BJ (cell line): ENCODE measurements at regions not wholly inside any gene's neighbourhood (a gene's known extent, or its start where the extent isn't known, plus 50 kb on each side); places are given as distances from the start of the nearest gene placed in this dataset.

Source experiments
- CTCF ChIA-PET: fragments of 350-600 bp; formaldehyde crosslinking; extraction: SDS; loops from one replicate; lab custom pipeline; 2021; ENCODE audit warnings: antibody characterized with exemption, inconsistent platforms; lab: Yijun Ruan, JAX
- POLR2A ChIA-PET: fragments of 300-600 bp; sonication (Branson Sonifier 250); formaldehyde crosslinking; extraction: SDS; loops from one replicate; lab custom pipeline; 2021; ENCODE audit warnings: antibody characterized with exemption; lab: Charles Lee
- DNase-seq: peaks from one replicate; pipeline ENCODE4 v3.0.0-alpha.2; 2011; ENCODE audit warnings: low read depth
- H3K27me3 ChIP-seq: 2 replicates; pipeline ENCODE4 v1.6.0; 2011; ENCODE audit warnings: low read length; ENCODE audit not compliant: control insufficient read depth, insufficient read depth
- H3K36me3 ChIP-seq: 2 replicates; pipeline ENCODE4 v1.5.1; 2011; ENCODE audit warnings: low read length; ENCODE audit not compliant: control insufficient read depth, insufficient read depth
- H3K4me3 ChIP-seq: 2 replicates; pipeline ENCODE4 v1.5.1; 2011; ENCODE audit warnings: low read depth, mild to moderate bottlenecking, control low read depth, low read length
- CTCF ChIP-seq: IDR thresholded peaks from 2 replicates; pipeline ENCODE4 v1.5.1; 2011; ENCODE audit warnings: low read depth, mild to moderate bottlenecking, control low read depth, inconsistent platforms, low read length, moderate library complexity; ENCODE audit not compliant: insufficient read depth

- CTCF ChIA-PET, result no interaction called here
- DNase-seq, result no peak
- H3K27me3 ChIP-seq, result no peaks in the 10 kb centered on the region
Measured at GRCh38 chr1:172900376-172900997, 150.3 kb downstream of the TNFSF18 start.

DNA sequence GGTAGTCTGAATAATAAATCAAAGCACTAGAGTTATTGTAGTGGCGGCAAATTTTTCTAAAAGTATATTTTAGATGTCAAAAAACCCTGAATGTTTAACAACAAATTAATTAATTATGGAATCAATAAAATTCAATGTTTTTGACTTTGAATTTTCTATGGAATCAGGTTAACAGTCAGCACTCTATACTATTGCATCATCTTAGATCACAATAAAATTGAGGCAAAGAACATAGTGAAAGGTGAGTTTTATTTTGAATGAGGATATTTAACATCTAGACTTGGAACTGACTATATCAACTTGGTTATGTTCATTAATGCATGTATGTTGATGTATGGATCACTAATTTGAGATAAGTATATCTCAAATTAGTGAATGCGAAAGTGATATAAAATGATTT is 148.5 kb downstream of the TNFSF18 start:
- no peak for TF ChIP-seq CTCF
- ChIA-PET POLR2A (interaction anchor here (0.7 to 1.2 kb wide), 3 partner anchors 50 to 91 kb away, joined by 3 to 5 read pairs (median 4); no protein-coding TSS in a partner anchor), CTCF (interaction anchor here (0.9 to 1.7 kb wide), 2 partner anchors 38 to 53 kb away, joined by 4 read pairs; no protein-coding TSS in a partner anchor)
- DNase-seq, result no peak
- Histone ChIP-seq H3K36me3 (no peaks in the 10 kb centered on the region), H3K4me3 (no peak overlapping the region), H3K27me3 (no peaks in the 10 kb centered on the region)

More at GRCh38 chr1:172900376-172900997, 150.3 kb downstream of the TNFSF18 start:
- TF ChIP-seq CTCF, result no peak
- POLR2A ChIA-PET, result no interaction called here
- Histone ChIP-seq H3K36me3 (no peaks in the 10 kb centered on the region), H3K4me3 (no peak overlapping the region)

- H3K27me3 ChIP-seq, result no peaks in the 10 kb centered on the region
- ChIA-PET CTCF (interaction anchor here (0.7 to 1.7 kb wide), 3 partner anchors 37 to 292 kb away, joined by 3 to 4 read pairs (median 4); no protein-coding TSS in a partner anchor), POLR2A (interaction anchor here (0.6 to 1.2 kb wide), 5 partner anchors 49 to 156 kb away, joined by 3 to 5 read pairs (median 4); no protein-coding TSS in a partner anchor)
- TF ChIP-seq CTCF, result no peak
- peak; percentile 84 for DNase-seq
- H3K4me3 ChIP-seq, result no peak overlapping the region
- H3K36me3 ChIP-seq, result no peaks in the 10 kb centered on the region
Measured at GRCh38 chr1:172902861-172903381, 147.8 kb downstream of the TNFSF18 start.

DNA sequence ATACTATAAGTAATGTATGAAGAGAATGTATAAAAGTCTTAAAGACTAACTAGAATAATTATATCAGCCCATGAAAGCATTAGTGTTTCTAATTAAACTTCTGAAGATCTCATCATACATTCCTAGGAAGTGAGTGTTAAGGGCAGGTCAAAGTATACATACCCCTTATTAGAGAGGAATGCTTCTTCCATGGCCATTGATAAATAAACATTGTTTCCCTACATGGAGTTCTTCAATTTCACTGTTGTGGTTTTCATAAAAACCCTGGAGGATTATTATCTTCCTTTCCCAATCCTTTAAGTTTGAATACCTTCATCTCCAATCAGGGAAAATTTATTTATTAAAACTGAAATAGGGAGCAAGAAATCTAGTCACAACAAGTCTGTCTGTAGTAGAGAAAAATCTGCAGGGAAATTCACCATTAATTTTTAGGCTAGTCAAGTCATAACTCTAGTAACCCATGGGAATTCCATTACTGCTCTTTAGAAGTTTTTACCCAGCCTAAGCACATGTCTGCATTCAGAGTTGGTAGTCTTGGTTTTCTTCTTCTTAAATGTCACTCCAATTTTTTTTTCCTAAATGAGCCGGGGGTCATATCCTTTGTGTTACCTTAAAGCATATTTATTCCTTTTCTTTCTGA is 147.0 kb downstream of the TNFSF18 start:
- Histone ChIP-seq H3K27me3 (no peaks in the 10 kb centered on the region), H3K4me3 (no peak overlapping the region), H3K36me3 (no peaks in the 10 kb centered on the region)
- ChIA-PET CTCF (interaction anchor here (0.7 kb wide), 1 partner anchor 291 kb away, joined by 3 read pairs; no protein-coding TSS in a partner anchor), POLR2A (interaction anchor here (1.2 kb wide), 2 partner anchors 68 to 90 kb away, joined by 3 to 4 read pairs; no protein-coding TSS in a partner anchor)
- DNase-seq, result peak; percentile 86
- no peak for TF ChIP-seq CTCF

DNA sequence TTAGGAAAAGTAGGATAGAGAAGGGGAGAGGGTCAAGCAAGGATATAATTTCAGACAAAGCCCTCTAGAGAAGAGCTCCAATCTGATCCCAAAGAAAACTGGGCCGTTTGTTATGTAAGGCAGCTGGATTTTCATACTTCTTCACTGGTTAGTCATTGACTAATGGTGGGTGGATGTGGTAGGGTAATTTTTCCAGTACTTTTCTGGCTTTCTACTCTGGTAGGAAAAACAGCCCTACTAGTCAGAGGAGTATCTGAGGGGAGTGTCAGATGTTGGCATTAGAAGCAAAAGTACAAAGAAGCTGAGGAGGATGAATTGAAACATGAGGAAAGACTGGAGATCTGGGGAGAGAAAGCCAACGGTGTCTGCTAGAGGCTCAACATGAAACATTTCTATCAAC is 145.3 kb downstream of the TNFSF18 start:
- POLR2A ChIA-PET, result interaction anchor here (0.6 to 1.2 kb wide), 6 partner anchors 9 to 357 kb away, joined by 3 to 4 read pairs (median 3); no protein-coding TSS in a partner anchor
- no peaks in the 10 kb centered on the region for H3K36me3 ChIP-seq

More for the DNA sequence above, 145.3 kb downstream of the TNFSF18 start:
- CTCF ChIA-PET, result interaction anchor here (1.2 to 2.7 kb wide), 7 partner anchors 23 to 299 kb away, joined by 3 to 13 read pairs (median 5); no protein-coding TSS in a partner anchor
- DNase-seq, result no peak
- H3K27me3 ChIP-seq, result no peaks in the 10 kb centered on the region
- TF ChIP-seq CTCF, result no peak
- no peak overlapping the region for H3K4me3 ChIP-seq
